RWPE1 (cell line): ENCODE measurements at regions not wholly inside any gene's neighbourhood (a gene's known extent, or its start where the extent isn't known, plus 50 kb on each side); places are given as distances from the start of the nearest gene placed in this dataset.

ENCODE experiments used
- CTCF ChIA-PET: fragments of 350-600 bp; sonication (Branson Sonifier 250); formaldehyde crosslinking; extraction: SDS; loops from one replicate; lab custom pipeline; 2021; lab: Yijun Ruan, JAX
- POLR2A ChIA-PET: fragments of 400-600 bp; formaldehyde crosslinking; extraction: SDS; loops from one replicate; lab custom pipeline; 2020; ENCODE audit warnings: antibody characterized with exemption; ENCODE audit not compliant: low non-redundant PET; lab: Yijun Ruan, JAX
- DNase-seq: peaks from one replicate; pipeline ENCODE4 v3.0.0; 2012; ENCODE audit warnings: low spot score
- H3K27ac ChIP-seq: fragments of 450-650 bp; 2 replicates; pipeline ENCODE4 v1.5.1; 2017
- CTCF ChIP-seq: fragments of 450-650 bp; conservative IDR thresholded peaks from 2 replicates; pipeline ENCODE4 v1.5.1; 2017; ENCODE audit warnings: low read depth, mild to moderate bottlenecking

DNA sequence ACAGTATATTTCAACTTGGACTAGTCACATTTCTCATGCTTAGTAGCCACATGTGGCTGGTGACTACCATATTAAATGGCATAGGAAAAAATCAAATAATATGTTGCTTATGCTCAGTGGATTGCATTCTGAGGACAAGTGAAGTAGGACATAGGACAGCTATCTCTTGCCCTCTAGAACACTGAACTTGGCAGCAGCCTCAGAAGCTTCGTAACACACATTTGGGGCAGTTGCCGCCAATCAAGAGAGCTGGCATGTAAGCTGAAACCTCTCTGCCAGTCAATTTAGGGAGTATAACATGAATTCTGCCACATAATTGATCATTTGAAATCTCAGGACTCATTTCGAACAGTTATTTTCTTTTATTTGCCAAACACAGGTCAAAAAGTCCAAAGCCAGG is 505.5 kb downstream of the MAT2B start:
- POLR2A ChIA-PET = no interaction called here
- CTCF ChIA-PET = no interaction called here
- no peak for DNase-seq
- TF ChIP-seq CTCF = no peak
- H3K27ac ChIP-seq = no peak overlapping the region

- DNase-seq = no peak
- H3K27ac ChIP-seq = no peak overlapping the region
- POLR2A ChIA-PET = no interaction called here
- CTCF ChIA-PET = interaction anchor here (0.6 to 1.3 kb wide), 12 partner anchors 8 to 1926 kb away, joined by 3 to 6 read pairs (median 3); no protein-coding TSS in a partner anchor
- no peak for TF ChIP-seq CTCF
Observed at GRCh38 chr5:164012371-164012770, 507.0 kb downstream of the MAT2B start.

- peak; percentile 88 for TF ChIP-seq CTCF
- H3K27ac ChIP-seq = no peak overlapping the region
- POLR2A ChIA-PET = no interaction called here
- peak; percentile 40 for DNase-seq
- CTCF ChIA-PET = interaction anchor here (0.6 to 1.3 kb wide), 13 partner anchors 8 to 1925 kb away, joined by 3 to 6 read pairs (median 3); no protein-coding TSS in a partner anchor
Observed at GRCh38 chr5:164013077-164013670, 507.8 kb downstream of the MAT2B start.

- ChIA-PET POLR2A (no interaction called here), CTCF (no interaction called here)
- no peak for TF ChIP-seq CTCF
- no peak overlapping the region for H3K27ac ChIP-seq
- DNase-seq = no peak
Observed at GRCh38 chr5:164020116-164020515, 514.7 kb downstream of the MAT2B start.

- no peak overlapping the region for H3K27ac ChIP-seq
- no peak for TF ChIP-seq CTCF
- POLR2A ChIA-PET = no interaction called here
- CTCF ChIA-PET = no interaction called here
- DNase-seq = no peak
Observed at GRCh38 chr5:164027738-164028137, 522.3 kb downstream of the MAT2B start.

GRCh38 chr5:164038128-164038783 is 532.8 kb downstream of the MAT2B start:
- POLR2A ChIA-PET = no interaction called here
- no peak for TF ChIP-seq CTCF
- H3K27ac ChIP-seq = no peak overlapping the region
- CTCF ChIA-PET = interaction anchor here (0.6 kb wide), 2 partner anchors 182 to 465 kb away, joined by 3 read pairs; no protein-coding TSS in a partner anchor
- DNase-seq = no peak
